Activated naive CD8-positive, alpha-beta T cell treated with anti-CD3 and anti-CD28 coated beads for 36 hours (primary cell): ENCODE measurements at regions not wholly inside any gene's neighbourhood (a gene's known extent, or its start where the extent isn't known, plus 50 kb on each side); places are given as distances from the start of the nearest gene placed in this dataset.

ENCODE experiments used
- DNase-seq: peaks from one replicate; pipeline ENCODE4 v3.0.0; 2021
- H3K27ac Mint-ChIP-seq: one replicate; pipeline ENCODE4 v1.8.0; 2022; ENCODE audit warnings: mild to moderate bottlenecking, moderate library complexity, mixed read lengths
- H3K27me3 Mint-ChIP-seq: one replicate; pipeline ENCODE4 v1.8.0; 2022; ENCODE audit warnings: mild to moderate bottlenecking, mixed read lengths
- H3K36me3 Mint-ChIP-seq: one replicate; pipeline ENCODE4 v1.8.0; 2021; ENCODE audit warnings: mild to moderate bottlenecking, mixed read lengths
- H3K4me1 Mint-ChIP-seq: one replicate; pipeline ENCODE4 v1.8.0; 2021; ENCODE audit warnings: mixed read lengths
- H3K4me3 Mint-ChIP-seq: one replicate; pipeline ENCODE4 v1.8.0; 2022; ENCODE audit warnings: mild to moderate bottlenecking, moderate library complexity, mixed read lengths
- H3K9me3 Mint-ChIP-seq: one replicate; pipeline ENCODE4 v1.8.0; 2022; ENCODE audit warnings: mixed read lengths

- no peak for DNase-seq
- H3K9me3 Mint-ChIP-seq: no peaks in the 10 kb centered on the region
- peaks cover 4% of the 10 kb centered on the region for H3K27me3 Mint-ChIP-seq
- H3K4me3 Mint-ChIP-seq: no peak overlapping the region
- H3K36me3 Mint-ChIP-seq: no peaks in the 10 kb centered on the region
- no peaks in the 10 kb centered on the region for H3K4me1 Mint-ChIP-seq
- no peak overlapping the region for H3K27ac Mint-ChIP-seq
Measured at GRCh38 chr7:156169474-156170370, 357.5 kb upstream of the SHH start.

- Mint-ChIP-seq H3K27me3 (peaks cover 4% of the 10 kb centered on the region), H3K4me3 (no peak overlapping the region), H3K27ac (no peak overlapping the region), H3K9me3 (no peaks in the 10 kb centered on the region), H3K36me3 (no peaks in the 10 kb centered on the region), H3K4me1 (no peaks in the 10 kb centered on the region)
- DNase-seq: no peak
Measured at GRCh38 chr7:156168434-156168833, 356.2 kb upstream of the SHH start.

GRCh38 chr7:156167987-156168386 is 355.7 kb upstream of the SHH start:
- no peaks in the 10 kb centered on the region for H3K9me3 Mint-ChIP-seq
- no peak overlapping the region for H3K4me3 Mint-ChIP-seq
- H3K27ac Mint-ChIP-seq: no peak overlapping the region
- no peaks in the 10 kb centered on the region for H3K4me1 Mint-ChIP-seq
- no peaks in the 10 kb centered on the region for H3K36me3 Mint-ChIP-seq
- peaks cover 4% of the 10 kb centered on the region for H3K27me3 Mint-ChIP-seq
- DNase-seq: no peak

GRCh38 chr7:156167417-156167807 is 355.1 kb upstream of the SHH start:
- no peaks in the 10 kb centered on the region for H3K36me3 Mint-ChIP-seq
- no peak overlapping the region for H3K27ac Mint-ChIP-seq
- H3K4me1 Mint-ChIP-seq: no peaks in the 10 kb centered on the region
- no peaks in the 10 kb centered on the region for H3K9me3 Mint-ChIP-seq
- peaks cover 9% of the 10 kb centered on the region for H3K27me3 Mint-ChIP-seq
- no peak for DNase-seq
- no peak overlapping the region for H3K4me3 Mint-ChIP-seq

GRCh38 chr7:156166692-156167416 is 354.6 kb upstream of the SHH start:
- DNase-seq: no peak
- Mint-ChIP-seq H3K9me3 (no peaks in the 10 kb centered on the region), H3K4me1 (no peaks in the 10 kb centered on the region), H3K4me3 (no peak overlapping the region), H3K36me3 (no peaks in the 10 kb centered on the region), H3K27me3 (peaks cover 9% of the 10 kb centered on the region), H3K27ac (no peak overlapping the region)

GRCh38 chr7:156163747-156164146 is 351.5 kb upstream of the SHH start:
- Mint-ChIP-seq H3K4me1 (no peaks in the 10 kb centered on the region), H3K27ac (no peak overlapping the region)

GRCh38 chr7:156162451-156162850 is 350.2 kb upstream of the SHH start:
- Mint-ChIP-seq H3K4me3 (no peak overlapping the region), H3K27ac (no peak overlapping the region), H3K9me3 (no peaks in the 10 kb centered on the region), H3K27me3 (peaks cover 16% of the 10 kb centered on the region), H3K36me3 (no peaks in the 10 kb centered on the region), H3K4me1 (no peaks in the 10 kb centered on the region)
- no peak for DNase-seq

More at GRCh38 chr7:156163747-156164146, 351.5 kb upstream of the SHH start:
- Mint-ChIP-seq H3K9me3 (no peaks in the 10 kb centered on the region), H3K4me3 (no peak overlapping the region), H3K27me3 (peaks cover 16% of the 10 kb centered on the region), H3K36me3 (no peaks in the 10 kb centered on the region)
- no peak for DNase-seq

GRCh38 chr7:156160811-156161210 is 348.5 kb upstream of the SHH start:
- Mint-ChIP-seq H3K36me3 (no peaks in the 10 kb centered on the region), H3K4me3 (no peak overlapping the region), H3K9me3 (no peaks in the 10 kb centered on the region), H3K4me1 (no peaks in the 10 kb centered on the region), H3K27me3 (peaks cover 12% of the 10 kb centered on the region), H3K27ac (no peak overlapping the region)
- DNase-seq: no peak

GRCh38 chr7:156158693-156159092 is 346.4 kb upstream of the SHH start:
- Mint-ChIP-seq H3K36me3 (no peaks in the 10 kb centered on the region), H3K27ac (no peak overlapping the region), H3K9me3 (no peaks in the 10 kb centered on the region)

GRCh38 chr7:156158213-156158612 is 345.9 kb upstream of the SHH start:
- H3K9me3 Mint-ChIP-seq: no peaks in the 10 kb centered on the region
- H3K4me3 Mint-ChIP-seq: no peak overlapping the region
- H3K27me3 Mint-ChIP-seq: peaks cover 12% of the 10 kb centered on the region
- no peaks in the 10 kb centered on the region for H3K4me1 Mint-ChIP-seq
- H3K36me3 Mint-ChIP-seq: no peaks in the 10 kb centered on the region
- no peak for DNase-seq
- no peak overlapping the region for H3K27ac Mint-ChIP-seq

More at GRCh38 chr7:156158693-156159092, 346.4 kb upstream of the SHH start:
- no peaks in the 10 kb centered on the region for H3K4me1 Mint-ChIP-seq
- H3K27me3 Mint-ChIP-seq: peaks cover 12% of the 10 kb centered on the region
- DNase-seq: no peak
- no peak overlapping the region for H3K4me3 Mint-ChIP-seq

GRCh38 chr7:156157409-156158012 is 345.2 kb upstream of the SHH start:
- Mint-ChIP-seq H3K36me3 (no peaks in the 10 kb centered on the region), H3K4me3 (no peak overlapping the region), H3K4me1 (no peaks in the 10 kb centered on the region), H3K27ac (no peak overlapping the region), H3K27me3 (peaks cover 8% of the 10 kb centered on the region), H3K9me3 (no peaks in the 10 kb centered on the region)
- DNase-seq: no peak

GRCh38 chr7:156156734-156157408 is 344.6 kb upstream of the SHH start:
- Mint-ChIP-seq H3K4me1 (no peaks in the 10 kb centered on the region), H3K4me3 (no peak overlapping the region), H3K36me3 (no peaks in the 10 kb centered on the region), H3K27me3 (peaks cover 6% of the 10 kb centered on the region), H3K27ac (no peak overlapping the region), H3K9me3 (no peaks in the 10 kb centered on the region)
- no peak for DNase-seq

GRCh38 chr7:156155988-156156733 is 343.9 kb upstream of the SHH start:
- no peak for DNase-seq
- Mint-ChIP-seq H3K9me3 (no peaks in the 10 kb centered on the region), H3K27ac (no peak overlapping the region), H3K4me3 (no peak overlapping the region), H3K27me3 (peaks cover 6% of the 10 kb centered on the region), H3K4me1 (no peaks in the 10 kb centered on the region), H3K36me3 (no peaks in the 10 kb centered on the region)

- Mint-ChIP-seq H3K4me3 (no peak overlapping the region), H3K27ac (no peak overlapping the region), H3K36me3 (no peaks in the 10 kb centered on the region), H3K9me3 (no peaks in the 10 kb centered on the region), H3K27me3 (peaks cover 3% of the 10 kb centered on the region), H3K4me1 (no peaks in the 10 kb centered on the region)
- DNase-seq: no peak
Measured at GRCh38 chr7:156153590-156153989, 341.3 kb upstream of the SHH start.
